MV-4-11 (cell line): ENCODE measurements at regions not wholly inside any gene's neighbourhood (a gene's known extent, or its start where the extent isn't known, plus 50 kb on each side); places are given as distances from the start of the nearest gene placed in this dataset.
"Not testable (repeated sequence)": the region's sequence is repeated elsewhere in the genome, so short reads cannot be mapped to it uniquely, and the experiment has no call there.

ENCODE experiments used
- DNase-seq: peaks from one replicate; lab custom pipeline; 2025; lab: John Stamatoyannopoulos, UW

DNA sequence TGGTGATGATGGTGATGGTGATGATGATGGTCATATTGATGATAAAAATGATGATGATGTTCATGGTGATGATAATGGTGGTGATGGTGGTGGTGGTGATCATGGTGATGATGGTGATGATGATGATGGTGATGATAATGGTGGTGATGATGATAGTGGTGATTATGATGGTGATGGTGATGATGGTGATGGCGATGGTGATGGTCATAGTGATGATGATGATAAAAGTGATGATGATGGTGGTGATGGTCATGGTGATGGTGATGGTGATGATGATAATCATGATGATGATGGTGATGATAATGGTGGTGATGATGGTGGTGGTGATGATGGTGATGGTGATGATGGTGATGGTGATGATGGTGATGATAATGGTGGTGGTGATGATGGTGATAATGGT, 478.7 kb downstream of the TYW1 start:
- DNase-seq: no peak

DNA sequence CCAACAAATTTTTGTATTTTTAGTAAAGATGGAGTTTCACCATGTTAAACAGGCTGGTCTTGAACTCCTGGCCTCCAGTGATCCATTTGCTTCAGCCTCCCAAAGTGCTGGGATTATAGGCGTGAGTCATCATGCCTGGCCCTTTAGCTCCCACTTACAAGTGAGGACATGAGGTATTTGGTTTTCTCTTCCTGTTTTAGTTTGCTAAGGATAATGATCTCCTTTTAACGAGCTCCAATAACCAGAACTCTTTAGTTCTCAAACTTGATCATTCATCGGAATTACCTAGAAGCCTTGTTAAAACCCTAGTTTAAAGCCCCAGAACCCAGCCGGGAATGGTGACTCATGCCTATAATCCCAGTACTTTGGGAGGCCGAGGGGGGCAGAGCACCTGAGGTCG, 481.4 kb downstream of the TYW1 start:
- peak; percentile 1 for DNase-seq

DNA sequence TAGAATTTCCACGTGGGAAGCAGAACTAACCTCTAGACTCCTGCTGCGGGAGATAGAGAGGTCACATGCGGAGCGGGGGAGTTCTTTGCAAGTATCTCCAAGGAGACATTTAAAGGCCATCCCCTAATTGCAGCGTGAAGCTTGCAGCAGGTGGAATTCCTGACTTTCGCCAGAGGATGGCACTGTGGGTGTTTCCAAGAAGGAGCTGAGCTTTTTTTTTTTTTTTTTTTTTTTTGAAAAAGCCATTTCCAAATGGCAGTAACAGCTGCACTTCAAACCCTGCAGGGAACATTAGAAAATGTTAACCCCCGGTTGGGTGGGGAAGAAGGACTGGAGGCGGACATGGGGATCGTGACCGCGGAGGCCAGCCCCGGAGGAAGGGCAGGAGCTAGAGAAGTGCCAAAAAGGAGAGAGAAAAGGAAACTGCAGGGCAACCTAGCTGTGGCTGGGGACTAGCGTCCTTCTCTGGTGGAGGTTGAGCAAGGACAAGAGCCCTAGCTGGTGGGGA, 487.7 kb downstream of the TYW1 start:
- DNase-seq: peak; percentile 56

DNA sequence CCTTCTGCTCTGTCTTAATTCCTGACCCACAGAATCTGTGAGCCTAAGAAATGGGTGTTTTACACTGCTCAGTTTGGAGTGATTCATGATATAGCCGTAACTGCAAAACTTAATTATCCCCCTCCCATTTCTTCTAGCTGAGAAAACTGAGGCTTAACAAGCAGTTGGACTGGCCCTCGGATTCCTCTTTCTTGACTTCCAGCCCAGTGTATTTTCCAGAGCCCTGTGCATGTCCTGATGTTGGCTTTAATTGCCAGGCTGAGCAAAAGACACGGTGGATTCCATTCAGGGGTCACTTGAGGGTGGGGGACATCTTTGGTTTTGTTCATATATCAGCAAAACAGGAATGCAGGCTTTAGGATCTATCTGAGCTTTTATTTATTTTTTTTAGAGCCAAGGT, 489.8 kb downstream of the TYW1 start:
- DNase-seq: no peak

GRCh38 chr7:67487316-67487715, 490.7 kb downstream of the TYW1 start:
- DNase-seq: no peak

DNA sequence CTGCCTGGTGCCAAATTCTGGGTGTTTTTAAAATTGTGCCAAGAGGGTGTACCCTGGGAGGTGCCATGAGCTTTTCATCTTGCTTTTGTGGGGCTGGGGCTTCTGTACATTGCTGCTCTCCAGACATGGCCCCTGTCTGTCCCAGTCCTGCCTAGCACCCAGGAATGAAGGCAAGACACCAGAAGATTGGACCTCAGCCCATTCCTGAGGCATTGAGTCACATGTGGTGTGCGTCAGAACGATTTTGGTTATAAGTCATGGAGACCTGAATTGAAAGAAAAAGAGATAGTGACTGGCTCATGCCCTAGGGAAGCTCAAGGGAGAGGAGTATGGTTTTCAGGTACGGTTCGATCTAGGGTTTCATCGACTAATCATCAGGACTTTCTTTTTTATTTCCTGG, 493.2 kb downstream of the TYW1 start:
- no peak for DNase-seq

GRCh38 chr7:67493366-67493765, 496.7 kb downstream of the TYW1 start:
- DNase-seq: no peak

GRCh38 chr7:67496589-67496988, 500.0 kb downstream of the TYW1 start:
- DNase-seq: no peak

GRCh38 chr7:67497914-67498313, 501.3 kb downstream of the TYW1 start:
- DNase-seq: not testable (repeated sequence)

GRCh38 chr7:67502929-67503328, 506.3 kb downstream of the TYW1 start:
- DNase-seq: no peak

- no peak for DNase-seq
These were observed 508.8 kb downstream of the TYW1 start for GRCh38 chr7:67505449-67505848.

GRCh38 chr7:67512481-67512880, 515.8 kb downstream of the TYW1 start:
- DNase-seq: no peak

- no peak for DNase-seq
These were observed 521.9 kb downstream of the TYW1 start for GRCh38 chr7:67518580-67518979.

- DNase-seq: no peak
These were observed 522.5 kb downstream of the TYW1 start for GRCh38 chr7:67519171-67519570.

DNA sequence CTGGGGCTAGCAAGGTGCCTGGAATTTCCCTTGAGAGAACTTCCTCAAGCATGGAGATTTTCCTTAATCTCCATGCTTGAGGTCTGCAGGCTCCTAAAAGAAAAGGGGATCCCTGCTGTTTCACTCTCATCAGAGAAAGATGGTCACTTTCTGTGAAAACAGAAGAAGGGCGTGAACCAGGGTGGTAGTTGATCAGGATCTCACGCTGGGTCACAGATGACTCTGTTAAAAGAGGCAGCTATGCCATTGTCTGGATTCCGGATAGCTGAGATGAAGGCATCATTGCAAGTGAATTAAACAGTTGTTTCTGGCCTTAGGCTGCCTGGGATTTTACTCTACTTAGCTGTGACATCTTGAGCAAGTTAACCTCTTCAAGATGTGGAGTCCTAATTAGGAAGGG, 525.9 kb downstream of the TYW1 start:
- DNase-seq: no peak

- DNase-seq: no peak
These were observed 527.1 kb downstream of the TYW1 start for GRCh38 chr7:67523713-67524112.

- no peak for DNase-seq
These were observed 529.0 kb downstream of the TYW1 start for GRCh38 chr7:67525588-67525987.

DNA sequence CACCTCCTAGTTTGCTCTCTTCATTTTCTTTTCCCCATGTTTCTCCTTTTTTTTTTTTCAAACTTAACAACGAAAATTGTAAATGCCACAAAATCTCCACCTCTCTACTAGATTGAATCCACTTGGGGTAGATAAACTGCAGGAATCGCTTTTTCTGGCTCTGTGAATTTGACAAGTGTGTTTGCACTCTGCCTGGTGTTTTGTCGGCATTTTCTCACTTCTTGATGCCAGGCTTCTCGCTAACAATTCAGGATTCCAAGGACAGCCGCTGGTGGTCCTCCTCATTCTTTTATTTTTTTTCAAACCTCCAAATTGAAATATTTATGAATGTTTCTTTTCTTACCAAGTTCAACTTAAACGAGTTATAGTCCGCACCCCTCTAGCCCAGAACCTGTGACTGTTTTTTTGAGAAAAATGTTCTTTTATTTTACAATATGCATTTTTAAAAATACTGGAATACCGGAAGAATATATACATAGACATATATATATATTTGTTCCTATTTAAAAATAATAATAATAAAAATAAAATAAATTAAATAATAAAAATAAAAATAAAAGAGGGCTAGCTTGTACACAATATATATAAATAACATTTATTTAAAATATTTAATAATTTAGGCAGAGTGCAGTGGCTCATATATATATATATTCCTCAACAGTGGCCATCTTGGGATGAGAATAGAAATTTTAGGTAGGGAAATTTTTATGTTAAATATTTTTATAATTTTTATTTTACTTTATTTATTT, 538.8 kb downstream of the TYW1 start:
- no peak for DNase-seq

- DNase-seq: no peak
These were observed 546.3 kb downstream of the TYW1 start for GRCh38 chr7:67542916-67543315.

DNA sequence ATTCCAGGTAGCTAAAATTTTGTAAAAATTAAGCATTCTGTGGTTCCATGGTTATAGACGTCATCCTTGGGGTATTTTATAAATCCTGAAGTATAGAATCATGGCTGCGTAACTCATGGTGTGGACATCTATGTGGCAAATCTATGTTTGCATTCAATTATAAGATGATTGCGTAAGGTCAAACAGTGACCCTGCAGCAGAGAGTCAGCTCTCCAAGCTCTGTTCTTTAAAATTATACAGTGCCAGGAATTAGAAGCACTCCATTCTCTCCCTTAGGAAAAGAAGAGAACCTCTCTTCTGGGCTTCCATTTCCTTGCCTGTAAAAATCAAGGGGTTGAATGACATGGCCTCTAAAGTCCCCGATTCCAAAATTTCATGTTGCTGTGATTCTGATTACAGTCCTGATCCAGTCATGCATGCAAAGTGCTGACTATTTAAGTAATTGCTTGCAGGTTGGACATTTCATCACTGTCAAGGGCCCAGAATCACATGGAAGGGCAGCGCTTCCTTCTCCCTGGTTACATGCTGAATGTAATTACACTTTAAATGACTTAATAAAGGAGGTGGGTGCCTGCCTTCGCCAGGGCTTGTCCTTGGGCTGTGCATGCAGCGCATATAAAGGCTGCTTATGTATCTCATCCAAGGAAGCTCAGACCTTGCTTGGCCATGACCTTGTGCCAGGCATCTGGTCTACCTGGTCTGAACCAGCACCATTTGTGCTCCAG, 550.7 kb downstream of the TYW1 start:
- no peak for DNase-seq

- no peak for DNase-seq
These were observed 552.5 kb downstream of the TYW1 start for GRCh38 chr7:67549126-67549525.

- no peak for DNase-seq
These were observed 554.3 kb downstream of the TYW1 start for GRCh38 chr7:67550801-67551436.

DNA sequence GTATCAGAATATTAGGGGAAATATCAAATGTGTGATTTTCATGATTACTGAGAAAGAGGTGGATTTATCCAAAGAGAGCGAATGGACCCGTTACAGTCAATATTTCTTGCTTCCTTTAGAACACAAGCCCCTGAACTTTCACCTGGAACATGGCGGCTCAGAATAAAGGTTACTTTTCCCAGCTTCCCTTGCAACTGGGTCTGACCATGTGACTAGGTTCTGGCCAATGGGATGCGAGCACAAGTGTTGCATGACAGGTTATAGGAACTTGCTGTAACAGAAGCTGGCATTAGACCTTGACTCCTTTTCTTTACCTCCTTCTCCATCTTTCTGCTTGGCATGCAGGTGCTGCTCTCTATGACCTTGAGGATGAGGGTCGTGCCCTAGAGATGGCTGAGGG, 556.1 kb downstream of the TYW1 start:
- DNase-seq: no peak
